ENCODE measurements at regions not wholly inside any gene's neighbourhood (a gene's known extent, or its start where the extent isn't known, plus 50 kb on each side); places are given as distances from the start of the nearest gene placed in this dataset.

DNA sequence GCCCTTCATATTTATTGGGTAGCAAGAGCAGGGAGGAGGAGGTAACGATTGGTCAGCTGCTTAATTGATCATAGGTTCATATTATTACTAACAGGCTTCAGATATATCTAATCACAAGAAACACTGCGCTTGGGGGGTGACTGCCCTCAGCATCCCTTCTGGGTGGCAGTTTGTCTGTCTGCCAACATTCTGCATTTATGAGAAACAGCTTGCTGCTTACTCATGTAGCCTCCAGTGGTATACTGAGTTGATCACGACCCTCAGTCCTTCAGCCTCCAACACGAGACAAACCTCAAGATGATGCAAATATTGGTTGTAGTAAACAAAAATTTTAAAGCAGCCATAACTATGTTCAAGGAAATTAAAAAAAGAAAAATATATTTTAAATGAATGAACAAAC is 657.8 kb upstream of the PHF14 start:
- H3K4me1 ChIP-seq (ENCODE audit: control insufficient read depth, insufficient read depth, low read length) = no peaks in the 10 kb centered on the region
- H3K36me3 ChIP-seq (ENCODE audit: control insufficient read depth, insufficient read depth, low read length) = no peaks in the 10 kb centered on the region
- 78% methylated on average over 2 of the region's 4 CpGs for WGBS (ENCODE audit: insufficient coverage, low lambda C conversion rate)
- H3K27ac ChIP-seq (ENCODE audit: low read length) = no peak overlapping the region
- H3K4me3 ChIP-seq (ENCODE audit: low read length) = no peak overlapping the region
- H3K9me3 ChIP-seq (ENCODE audit: control insufficient read depth, low read depth, low read length) = no peaks in the 10 kb centered on the region
- no peaks in the 10 kb centered on the region for H3K27me3 ChIP-seq (ENCODE audit: control insufficient read depth, insufficient read depth, low read length)
- no peak for DNase-seq

GRCh38 chr7:10316488-10316887 is 657.2 kb upstream of the PHF14 start:
- DNase-seq = no peak
- Histone ChIP-seq H3K27me3 (ENCODE audit: control insufficient read depth, insufficient read depth, low read length) (no peaks in the 10 kb centered on the region), H3K36me3 (ENCODE audit: control insufficient read depth, insufficient read depth, low read length) (no peaks in the 10 kb centered on the region), H3K4me3 (ENCODE audit: low read length) (no peak overlapping the region), H3K27ac (ENCODE audit: low read length) (no peak overlapping the region), H3K9me3 (ENCODE audit: control insufficient read depth, low read depth, low read length) (no peaks in the 10 kb centered on the region), H3K4me1 (ENCODE audit: control insufficient read depth, insufficient read depth, low read length) (no peaks in the 10 kb centered on the region)
- WGBS (ENCODE audit: insufficient coverage, low lambda C conversion rate) = 100% methylated on average over 1 of the region's 1 CpG

DNA sequence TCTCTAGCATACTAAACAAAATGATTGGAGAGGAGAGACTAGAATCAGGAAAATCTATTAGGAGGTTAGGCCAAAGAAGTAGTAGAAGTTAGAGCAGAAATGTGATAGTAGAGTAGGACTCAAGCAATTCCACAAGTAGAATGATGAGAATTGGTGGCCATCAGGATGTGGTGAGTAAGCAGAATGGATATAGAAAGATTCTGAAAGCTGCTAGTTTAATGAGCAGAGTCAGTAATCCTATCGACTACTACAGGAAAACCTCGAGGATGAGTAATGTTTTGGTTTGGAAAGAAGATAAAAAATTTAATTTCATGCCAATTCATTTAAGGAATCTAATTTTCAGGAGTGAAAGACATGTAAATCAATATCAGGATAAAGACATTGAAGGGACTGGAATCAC is 648.3 kb upstream of the PHF14 start:
- no peaks in the 10 kb centered on the region for H3K36me3 ChIP-seq (ENCODE audit: control insufficient read depth, insufficient read depth, low read length)
- H3K27ac ChIP-seq (ENCODE audit: low read length) = no peak overlapping the region
- H3K9me3 ChIP-seq (ENCODE audit: control insufficient read depth, low read depth, low read length) = no peaks in the 10 kb centered on the region
- no peak for DNase-seq
- no CpG with 5 or more reads among the region's 2 CpGs for WGBS (ENCODE audit: insufficient coverage, low lambda C conversion rate)
- no peaks in the 10 kb centered on the region for H3K27me3 ChIP-seq (ENCODE audit: control insufficient read depth, insufficient read depth, low read length)
- H3K4me1 ChIP-seq (ENCODE audit: control insufficient read depth, insufficient read depth, low read length) = no peaks in the 10 kb centered on the region
- H3K4me3 ChIP-seq (ENCODE audit: low read length) = no peak overlapping the region

GRCh38 chr7:10343108-10343507 is 630.6 kb upstream of the PHF14 start:
- no peak for DNase-seq
- 93% methylated on average over 1 of the region's 2 CpGs for WGBS (ENCODE audit: insufficient coverage, low lambda C conversion rate)
- Histone ChIP-seq H3K4me1 (ENCODE audit: control insufficient read depth, insufficient read depth, low read length) (no peaks in the 10 kb centered on the region), H3K27me3 (ENCODE audit: control insufficient read depth, insufficient read depth, low read length) (no peaks in the 10 kb centered on the region), H3K27ac (ENCODE audit: low read length) (no peak overlapping the region), H3K9me3 (ENCODE audit: control insufficient read depth, low read depth, low read length) (no peaks in the 10 kb centered on the region), H3K36me3 (ENCODE audit: control insufficient read depth, insufficient read depth, low read length) (no peaks in the 10 kb centered on the region), H3K4me3 (ENCODE audit: low read length) (no peak overlapping the region)

GRCh38 chr7:10346032-10346431 is 627.6 kb upstream of the PHF14 start:
- no peaks in the 10 kb centered on the region for H3K9me3 ChIP-seq (ENCODE audit: control insufficient read depth, low read depth, low read length)
- no peak overlapping the region for H3K27ac ChIP-seq (ENCODE audit: low read length)
- WGBS (ENCODE audit: insufficient coverage, low lambda C conversion rate) = 0% methylated on average over 1 of the region's 1 CpG
- DNase-seq = no peak
- H3K36me3 ChIP-seq (ENCODE audit: control insufficient read depth, insufficient read depth, low read length) = no peaks in the 10 kb centered on the region
- no peak overlapping the region for H3K4me3 ChIP-seq (ENCODE audit: low read length)
- H3K4me1 ChIP-seq (ENCODE audit: control insufficient read depth, insufficient read depth, low read length) = no peaks in the 10 kb centered on the region
- no peaks in the 10 kb centered on the region for H3K27me3 ChIP-seq (ENCODE audit: control insufficient read depth, insufficient read depth, low read length)

DNA sequence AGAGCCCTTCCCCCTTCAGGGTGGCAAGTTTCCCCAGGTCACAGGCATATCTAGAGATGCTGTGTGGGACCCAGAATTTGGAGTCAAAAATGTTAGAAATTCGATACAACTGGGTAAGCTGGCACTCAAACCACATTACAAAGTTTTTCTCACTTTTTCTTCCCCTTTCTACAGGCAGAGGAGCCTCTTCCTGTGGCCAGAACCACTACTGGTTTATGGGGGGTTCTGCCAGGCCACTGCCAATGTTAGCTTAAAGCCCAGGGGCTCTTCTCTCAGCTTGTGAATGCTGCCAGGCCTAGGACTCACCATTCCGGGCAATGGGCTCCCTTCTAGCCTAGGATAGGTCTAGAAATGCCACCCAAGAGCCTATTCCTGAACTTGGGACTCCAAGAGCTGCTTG is 617.9 kb upstream of the PHF14 start:
- no peaks in the 10 kb centered on the region for H3K9me3 ChIP-seq (ENCODE audit: control insufficient read depth, low read depth, low read length)
- no CpG with 5 or more reads among the region's 2 CpGs for WGBS (ENCODE audit: insufficient coverage, low lambda C conversion rate)

GRCh38 chr7:10360050-10360449 is 613.6 kb upstream of the PHF14 start:
- Histone ChIP-seq H3K27me3 (ENCODE audit: control insufficient read depth, insufficient read depth, low read length) (no peaks in the 10 kb centered on the region), H3K36me3 (ENCODE audit: control insufficient read depth, insufficient read depth, low read length) (no peaks in the 10 kb centered on the region), H3K27ac (ENCODE audit: low read length) (no peak overlapping the region), H3K4me3 (ENCODE audit: low read length) (no peak overlapping the region), H3K4me1 (ENCODE audit: control insufficient read depth, insufficient read depth, low read length) (no peaks in the 10 kb centered on the region), H3K9me3 (ENCODE audit: control insufficient read depth, low read depth, low read length) (no peaks in the 10 kb centered on the region)
- no CpG with 5 or more reads among the region's 3 CpGs for WGBS (ENCODE audit: insufficient coverage, low lambda C conversion rate)
- no peak for DNase-seq

More for the DNA sequence above, 617.9 kb upstream of the PHF14 start:
- H3K27ac ChIP-seq (ENCODE audit: low read length) = no peak overlapping the region
- no peaks in the 10 kb centered on the region for H3K36me3 ChIP-seq (ENCODE audit: control insufficient read depth, insufficient read depth, low read length)
- DNase-seq = no peak
- no peak overlapping the region for H3K4me3 ChIP-seq (ENCODE audit: low read length)
- no peaks in the 10 kb centered on the region for H3K27me3 ChIP-seq (ENCODE audit: control insufficient read depth, insufficient read depth, low read length)
- no peaks in the 10 kb centered on the region for H3K4me1 ChIP-seq (ENCODE audit: control insufficient read depth, insufficient read depth, low read length)

DNA sequence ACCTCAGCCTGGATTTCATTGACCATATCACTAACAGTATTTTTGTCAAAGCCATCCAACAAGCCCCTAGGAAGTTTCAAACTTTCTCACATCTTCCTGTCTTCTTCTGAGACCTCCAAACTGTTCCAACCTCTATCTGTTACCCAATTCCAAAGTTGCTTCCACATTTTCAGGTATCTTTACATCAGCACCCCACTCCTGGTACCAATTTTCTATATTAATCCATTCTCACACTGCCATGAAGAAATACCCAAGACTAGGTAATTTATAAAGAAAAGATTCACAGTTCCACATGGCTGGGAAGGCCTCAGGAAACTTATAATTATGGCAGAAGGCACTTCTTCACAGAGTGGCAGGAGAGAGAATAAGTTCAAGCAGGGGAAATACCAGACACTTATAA is 571.9 kb upstream of the PHF14 start:
- H3K27me3 ChIP-seq (ENCODE audit: control insufficient read depth, insufficient read depth, low read length) = no peaks in the 10 kb centered on the region
- H3K4me3 ChIP-seq (ENCODE audit: low read length) = no peak overlapping the region
- no peak overlapping the region for H3K27ac ChIP-seq (ENCODE audit: low read length)
- no peaks in the 10 kb centered on the region for H3K4me1 ChIP-seq (ENCODE audit: control insufficient read depth, insufficient read depth, low read length)
- peaks cover 2% of the 10 kb centered on the region for H3K9me3 ChIP-seq (ENCODE audit: control insufficient read depth, low read depth, low read length)
- no peaks in the 10 kb centered on the region for H3K36me3 ChIP-seq (ENCODE audit: control insufficient read depth, insufficient read depth, low read length)
- DNase-seq = no peak

GRCh38 chr7:10412422-10413019 is 561.2 kb upstream of the PHF14 start:
- peak; percentile 5 for DNase-seq
- no peaks in the 10 kb centered on the region for H3K9me3 ChIP-seq (ENCODE audit: control insufficient read depth, low read depth, low read length)
- no peak overlapping the region for H3K27ac ChIP-seq (ENCODE audit: low read length)
- H3K27me3 ChIP-seq (ENCODE audit: control insufficient read depth, insufficient read depth, low read length) = no peaks in the 10 kb centered on the region
- WGBS (ENCODE audit: insufficient coverage, low lambda C conversion rate) = 11% methylated on average over 2 of the region's 3 CpGs
- no peaks in the 10 kb centered on the region for H3K36me3 ChIP-seq (ENCODE audit: control insufficient read depth, insufficient read depth, low read length)
- H3K4me1 ChIP-seq (ENCODE audit: control insufficient read depth, insufficient read depth, low read length) = no peaks in the 10 kb centered on the region
- no peak overlapping the region for H3K4me3 ChIP-seq (ENCODE audit: low read length)

DNA sequence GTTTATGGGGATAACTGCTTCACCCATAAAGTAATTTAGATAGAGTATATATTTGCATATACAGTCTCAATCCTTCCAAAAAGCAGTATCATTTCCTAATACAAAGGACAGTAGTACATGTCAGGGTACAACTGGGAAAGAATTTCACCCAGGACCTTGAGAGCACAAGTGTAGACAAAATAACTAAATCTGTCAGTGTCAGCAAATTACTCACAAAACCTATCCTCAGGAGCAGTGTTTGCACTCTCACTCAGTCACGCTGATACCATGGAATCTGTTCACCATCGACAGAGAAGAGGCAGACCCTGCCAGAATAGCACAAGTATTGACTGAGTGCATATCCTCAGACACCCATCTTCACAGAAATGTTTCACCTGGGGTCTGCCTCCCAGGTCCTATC is 554.7 kb upstream of the PHF14 start:
- peak in 1 of 2 donors; percentile 5 for DNase-seq
- Histone ChIP-seq H3K27me3 (ENCODE audit: control insufficient read depth, insufficient read depth, low read length) (no peaks in the 10 kb centered on the region), H3K27ac (ENCODE audit: low read length) (no peak overlapping the region), H3K4me1 (ENCODE audit: control insufficient read depth, insufficient read depth, low read length) (no peaks in the 10 kb centered on the region), H3K4me3 (ENCODE audit: low read length) (no peak overlapping the region), H3K9me3 (ENCODE audit: control insufficient read depth, low read depth, low read length) (no peaks in the 10 kb centered on the region), H3K36me3 (ENCODE audit: control insufficient read depth, insufficient read depth, low read length) (no peaks in the 10 kb centered on the region)
- no CpG with 5 or more reads among the region's 2 CpGs for WGBS (ENCODE audit: insufficient coverage, low lambda C conversion rate)

- no CpG with 5 or more reads among the region's 2 CpGs for WGBS (ENCODE audit: insufficient coverage, low lambda C conversion rate)
- DNase-seq = no peak
- no peaks in the 10 kb centered on the region for H3K36me3 ChIP-seq (ENCODE audit: control insufficient read depth, insufficient read depth, low read length)
These were observed 544.6 kb upstream of the PHF14 start for GRCh38 chr7:10429031-10429430.

More at GRCh38 chr7:10429031-10429430, 544.6 kb upstream of the PHF14 start:
- H3K4me3 ChIP-seq (ENCODE audit: low read length) = no peak overlapping the region
- H3K9me3 ChIP-seq (ENCODE audit: control insufficient read depth, low read depth, low read length) = no peaks in the 10 kb centered on the region
- H3K27me3 ChIP-seq (ENCODE audit: control insufficient read depth, insufficient read depth, low read length) = no peaks in the 10 kb centered on the region
- H3K4me1 ChIP-seq (ENCODE audit: control insufficient read depth, insufficient read depth, low read length) = no peaks in the 10 kb centered on the region
- no peak overlapping the region for H3K27ac ChIP-seq (ENCODE audit: low read length)

Measured in large intestine (tissue), 3 donors.